ENCODE measurements at regions not wholly inside any gene's neighbourhood (a gene's known extent, or its start where the extent isn't known, plus 50 kb on each side); places are given as distances from the start of the nearest gene placed in this dataset.
"Not testable (repeated sequence)": the region's sequence is repeated elsewhere in the genome, so short reads cannot be mapped to it uniquely, and the experiment has no call there.

DNA sequence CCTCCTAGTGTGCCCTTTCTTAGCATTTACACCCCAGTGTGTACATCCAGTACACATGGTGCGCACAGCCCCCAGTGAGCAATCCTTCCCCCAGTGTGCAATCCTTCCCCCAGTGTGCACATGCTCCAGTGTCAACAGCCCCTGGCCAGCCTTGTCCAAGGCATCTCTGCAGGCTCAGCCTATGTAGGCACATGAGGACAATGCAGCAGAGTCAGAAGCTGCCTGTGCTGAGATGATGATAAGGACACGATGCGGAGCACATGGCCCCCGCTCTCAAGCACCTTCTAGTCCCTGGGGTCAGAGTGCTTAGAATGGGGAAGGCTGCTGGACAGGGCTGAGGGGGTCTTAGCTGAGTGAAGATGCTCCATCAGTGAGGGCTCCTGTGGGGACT, 69.8 kb downstream of the GADD45G start:
- no peak for DNase-seq

DNA sequence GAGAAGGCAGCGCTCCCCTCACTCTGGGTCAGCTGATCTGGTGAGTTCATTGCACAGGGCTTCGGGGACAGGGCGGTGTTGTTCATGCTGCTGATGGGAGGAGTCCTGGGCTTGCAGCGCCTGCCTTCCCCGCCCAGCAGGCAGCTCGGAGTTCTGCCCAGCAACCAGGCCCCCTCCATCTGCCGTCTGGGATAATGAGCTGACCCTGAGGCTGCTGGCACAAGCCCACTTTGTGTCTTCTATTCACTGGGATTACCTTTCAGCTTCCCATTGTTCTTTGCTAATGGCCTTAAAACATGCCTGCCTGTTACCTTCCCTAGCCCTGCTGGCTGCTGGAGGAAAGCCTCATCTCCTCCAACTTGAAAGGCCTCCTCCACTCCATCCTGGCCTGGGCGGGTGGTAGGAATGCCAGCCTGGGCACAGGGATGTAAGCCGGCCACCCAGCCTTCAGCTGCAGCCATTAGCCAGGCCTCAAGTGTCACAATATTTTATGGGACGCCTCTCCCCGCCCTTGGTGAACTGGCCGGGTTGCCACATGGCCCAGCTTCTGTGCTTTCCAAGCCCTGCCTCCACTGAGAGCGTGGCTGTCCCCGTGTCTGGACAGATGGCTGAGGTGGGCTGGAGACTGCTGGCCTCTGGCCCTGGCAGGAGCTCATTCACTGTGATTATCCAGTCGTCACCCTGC, 70.4 kb downstream of the GADD45G start:
- DNase-seq: no peak

DNA sequence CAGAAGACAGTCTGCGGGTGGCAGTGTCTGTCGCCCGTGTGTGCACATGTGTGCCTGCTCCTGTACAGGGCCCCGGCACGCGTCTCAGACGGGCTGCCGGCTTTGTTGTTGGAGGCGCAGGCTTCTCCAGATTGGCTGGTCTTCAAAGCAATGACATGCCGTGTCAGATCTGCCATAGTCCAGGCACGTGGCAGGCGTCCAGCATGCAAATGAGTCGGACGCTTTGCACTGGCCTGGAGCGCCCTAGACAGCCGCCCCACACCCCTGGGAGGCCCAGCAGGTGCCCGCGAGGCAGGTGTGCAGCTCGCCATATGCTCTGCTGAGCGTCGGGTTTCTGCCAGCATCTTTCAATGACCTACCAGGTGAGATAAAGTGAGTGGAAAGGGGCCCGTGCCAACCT, 71.5 kb downstream of the GADD45G start:
- no peak for DNase-seq

DNA sequence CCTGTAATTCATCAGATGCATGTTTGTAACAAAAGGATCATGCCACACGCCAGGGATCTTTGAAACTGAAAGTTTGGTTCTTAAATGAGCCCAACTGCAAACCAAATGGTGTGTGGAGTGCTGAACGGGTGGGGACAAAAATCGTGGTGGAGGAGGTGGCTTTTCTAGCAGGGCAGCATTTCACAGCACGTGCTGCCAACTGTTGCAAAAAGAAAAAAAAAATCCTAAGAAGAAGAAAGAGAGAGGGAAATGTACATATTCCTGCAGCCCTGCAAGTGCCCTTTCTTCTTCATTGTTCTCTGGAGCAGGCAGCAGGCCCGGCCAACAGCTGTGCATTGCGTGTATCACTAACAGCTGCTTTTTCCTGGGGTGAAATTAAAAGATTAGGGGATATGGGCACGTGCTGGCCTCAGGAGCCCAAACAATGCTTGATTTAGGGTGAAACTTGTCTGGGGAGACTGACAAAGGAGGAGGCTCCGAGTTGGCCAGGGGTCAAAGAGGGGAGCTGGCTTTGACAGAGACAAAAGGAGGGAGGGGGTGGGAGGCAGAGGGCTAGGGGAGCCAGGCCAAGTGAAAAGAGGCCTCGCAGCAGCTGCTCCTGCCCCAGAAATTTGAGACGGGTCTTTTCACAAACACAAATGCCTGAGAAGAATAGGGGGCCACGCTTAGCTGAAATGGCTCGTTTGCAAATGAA, 73.0 kb downstream of the GADD45G start:
- DNase-seq: no peak

DNA sequence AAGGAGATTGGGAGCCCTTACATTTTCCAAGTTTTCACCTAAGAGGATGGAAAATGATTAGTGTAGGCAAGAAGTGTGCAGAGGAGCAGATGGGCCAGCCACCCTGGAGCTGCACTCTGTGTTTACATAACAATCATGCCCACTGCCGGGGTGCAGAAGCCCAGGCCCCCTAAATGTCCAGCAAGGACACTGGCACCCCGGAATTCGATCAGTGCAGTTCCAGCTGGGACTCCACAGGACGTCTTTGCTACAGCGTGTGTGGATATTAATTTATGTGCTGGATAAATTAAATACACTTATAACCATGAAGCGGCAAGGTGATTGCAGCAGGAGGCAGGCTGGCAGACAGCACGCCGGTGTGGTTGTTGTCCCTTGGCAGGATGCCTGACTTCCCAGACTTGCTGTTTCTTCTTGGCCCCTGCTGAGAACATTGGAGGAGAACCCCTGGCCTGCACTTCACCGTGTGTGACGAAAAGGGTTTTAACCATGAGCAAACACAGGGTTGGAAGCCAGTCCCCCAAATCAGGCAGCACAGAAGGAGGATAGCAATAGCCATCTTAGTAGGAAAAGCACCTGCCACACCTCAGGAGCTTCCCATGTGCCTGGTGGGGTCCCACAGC, 73.7 kb downstream of the GADD45G start:
- DNase-seq: no peak

DNA sequence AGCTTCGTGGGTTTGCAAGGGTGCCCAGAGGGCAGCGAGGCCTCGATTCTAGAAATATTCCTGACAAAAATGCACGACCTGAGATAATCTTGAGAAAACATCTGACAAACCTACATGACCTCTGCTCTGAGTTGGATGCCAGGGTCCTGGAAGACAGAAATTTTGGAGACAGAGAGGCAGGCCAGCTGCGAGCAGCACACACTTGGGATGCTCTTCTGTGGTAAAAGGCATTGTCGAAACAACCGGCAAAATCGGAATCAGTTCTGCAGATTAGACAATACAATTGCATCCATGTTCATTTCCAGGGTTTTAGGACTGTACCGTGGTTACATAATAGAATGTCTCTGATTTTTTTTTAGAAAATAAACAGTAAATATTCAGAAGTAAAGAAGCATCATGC, 74.2 kb downstream of the GADD45G start:
- no peak for DNase-seq

DNA sequence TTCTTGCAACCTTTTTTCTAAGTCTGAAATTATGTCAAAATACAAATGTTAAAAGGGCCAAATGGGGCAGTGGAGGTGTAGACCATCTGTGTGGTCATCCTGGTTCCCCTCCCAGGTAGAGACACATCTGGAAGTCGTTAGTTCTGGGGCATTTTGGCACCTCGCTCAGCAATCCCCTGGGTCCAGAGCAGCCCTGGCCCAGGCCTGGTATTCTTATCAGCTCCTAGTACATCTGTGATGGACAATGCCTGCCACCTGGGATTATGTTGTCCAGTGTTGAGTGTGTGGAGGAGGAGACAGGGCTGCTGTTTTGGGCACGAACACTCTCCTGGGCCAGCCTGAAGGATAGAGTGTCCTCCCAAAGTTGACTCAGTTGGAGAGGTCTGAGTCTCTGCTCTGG, 74.8 kb downstream of the GADD45G start:
- no peak for DNase-seq

DNA sequence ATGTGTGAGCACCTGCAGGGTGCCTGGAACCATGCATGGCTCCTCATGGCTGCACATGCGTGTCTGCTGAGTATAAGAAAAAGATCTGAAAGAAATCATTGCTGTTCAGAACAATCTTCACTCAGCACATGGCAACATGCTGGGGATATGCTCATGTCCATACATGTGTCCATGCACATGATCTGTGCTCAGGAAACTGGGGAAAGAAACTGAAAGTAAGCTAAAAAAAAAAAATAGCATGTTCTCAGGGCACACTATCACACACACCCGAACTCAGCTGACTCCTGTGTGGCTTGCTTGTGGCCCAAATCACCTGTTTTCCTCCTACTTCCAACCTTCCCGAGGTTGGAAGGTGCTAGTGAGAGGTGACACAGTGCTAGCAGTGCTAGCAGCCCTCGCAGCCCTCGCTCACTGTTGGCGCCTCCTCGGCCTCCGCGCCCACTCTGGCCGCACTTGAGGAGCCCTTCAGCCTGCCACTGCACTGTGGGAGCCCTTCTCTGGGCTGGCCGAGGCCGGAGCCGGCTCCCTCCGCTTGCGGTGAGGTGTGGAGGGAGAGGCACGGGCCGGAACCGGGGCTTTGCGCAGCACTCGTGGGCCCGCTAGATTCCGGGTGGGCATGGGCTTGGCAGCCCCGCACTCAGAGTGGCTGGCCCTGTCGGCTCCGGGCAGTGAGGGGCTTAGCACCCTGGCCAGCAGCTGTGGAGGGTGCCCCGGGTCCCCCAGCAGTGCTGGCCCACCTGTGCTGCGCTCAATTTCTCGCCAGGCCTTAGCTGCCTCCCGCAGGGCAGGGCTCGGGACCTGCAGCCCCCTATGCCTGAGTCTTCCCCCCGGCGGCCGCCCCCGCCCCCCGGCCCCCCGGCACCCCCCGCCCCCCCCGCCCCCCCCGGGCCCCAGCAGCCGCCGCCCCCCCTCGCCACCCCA, 76.0 kb downstream of the GADD45G start:
- no peak for DNase-seq

DNA sequence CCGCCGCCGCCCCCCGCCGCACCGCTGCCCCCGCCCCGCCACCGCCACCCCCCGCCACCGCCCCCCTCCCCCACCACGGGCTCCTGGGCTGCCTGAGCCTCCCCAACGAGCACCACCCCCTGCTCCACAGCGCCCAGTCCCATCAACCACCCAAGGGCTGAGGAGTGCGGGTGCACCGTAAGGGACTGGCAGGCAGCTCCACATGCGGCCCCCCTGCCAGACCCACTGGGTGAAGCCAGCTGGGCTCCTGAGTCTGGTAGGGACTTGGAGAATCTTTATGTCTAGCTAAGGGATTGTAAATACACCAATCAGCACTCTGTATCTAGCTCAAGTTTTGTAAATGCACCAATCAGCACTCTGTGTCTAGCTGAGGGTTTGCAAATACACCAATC, 76.7 kb downstream of the GADD45G start:
- DNase-seq: not testable (repeated sequence)

DNA sequence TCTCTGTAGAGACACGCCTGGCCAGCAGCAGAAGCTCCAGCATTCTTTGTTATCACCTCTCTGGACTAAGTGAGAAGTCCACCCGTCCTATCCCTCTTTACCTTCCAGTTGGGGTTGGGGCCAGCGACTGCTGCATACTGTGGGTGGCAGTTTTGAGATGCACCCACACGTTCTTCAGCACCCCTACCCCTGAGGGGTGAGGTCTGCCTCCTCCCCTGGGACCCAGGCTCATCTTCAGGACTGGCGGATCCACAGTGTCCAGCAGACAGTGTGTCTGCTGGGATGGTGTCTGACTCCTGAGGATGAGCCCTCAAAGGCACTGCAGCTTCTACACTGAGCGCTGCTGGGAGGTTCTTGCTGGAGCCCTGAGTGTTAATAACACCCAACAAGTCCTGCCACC, 78.8 kb downstream of the GADD45G start:
- no peak for DNase-seq

DNA sequence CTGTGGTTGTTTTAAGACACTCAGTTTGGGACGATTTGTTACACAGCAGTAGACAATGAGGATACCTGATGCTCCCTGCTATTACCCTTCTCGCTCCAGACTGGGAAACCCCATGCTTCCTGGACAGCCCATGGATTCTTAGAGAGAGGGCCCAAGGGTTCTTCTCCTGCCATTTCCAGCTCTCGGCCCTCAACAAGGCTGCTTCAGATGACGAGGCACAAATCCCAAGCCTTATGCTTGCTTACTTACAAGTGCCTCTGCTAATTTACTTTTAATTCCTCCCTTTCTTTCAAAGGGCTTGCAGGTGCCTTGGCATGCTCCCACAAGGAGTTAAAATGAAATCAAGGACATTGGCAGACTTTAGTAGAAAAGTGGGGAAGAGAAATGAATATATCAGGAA, 79.4 kb downstream of the GADD45G start:
- DNase-seq: no peak

DNA sequence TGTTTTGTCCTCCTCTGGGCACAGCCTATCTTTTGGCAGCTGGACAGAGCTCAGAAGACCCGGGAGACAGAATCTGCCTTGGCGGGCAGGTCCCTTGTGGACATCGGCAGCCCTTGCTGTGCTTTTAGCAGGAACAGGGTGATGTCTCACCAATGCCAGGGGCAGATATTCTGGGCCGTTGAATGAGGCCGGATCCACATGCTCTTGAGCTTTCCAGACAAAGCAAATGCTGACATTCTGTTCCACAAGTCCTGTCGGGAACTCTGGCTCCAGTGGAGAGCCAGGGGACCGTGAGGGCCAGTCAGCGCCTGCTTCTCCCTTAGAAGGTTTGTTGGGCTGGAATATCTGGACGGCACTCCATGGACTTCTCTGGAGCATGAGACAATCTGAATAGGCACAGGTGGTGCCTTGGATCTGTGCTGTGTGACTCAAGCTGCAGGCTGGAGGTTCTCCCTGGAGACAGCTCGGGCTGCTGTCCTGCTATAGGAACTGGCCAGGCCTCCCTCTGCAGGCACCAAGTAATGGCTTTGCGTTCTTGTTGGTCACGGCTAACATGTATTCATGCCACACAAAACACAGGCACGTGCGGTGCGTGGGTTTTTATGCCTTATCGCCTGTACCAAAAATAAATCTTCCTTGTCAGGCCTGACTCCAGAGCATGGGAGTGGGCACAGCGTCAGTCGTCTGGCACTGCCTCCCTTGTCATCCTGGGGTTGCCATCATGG, 80.3 kb downstream of the GADD45G start:
- no peak for DNase-seq

DNA sequence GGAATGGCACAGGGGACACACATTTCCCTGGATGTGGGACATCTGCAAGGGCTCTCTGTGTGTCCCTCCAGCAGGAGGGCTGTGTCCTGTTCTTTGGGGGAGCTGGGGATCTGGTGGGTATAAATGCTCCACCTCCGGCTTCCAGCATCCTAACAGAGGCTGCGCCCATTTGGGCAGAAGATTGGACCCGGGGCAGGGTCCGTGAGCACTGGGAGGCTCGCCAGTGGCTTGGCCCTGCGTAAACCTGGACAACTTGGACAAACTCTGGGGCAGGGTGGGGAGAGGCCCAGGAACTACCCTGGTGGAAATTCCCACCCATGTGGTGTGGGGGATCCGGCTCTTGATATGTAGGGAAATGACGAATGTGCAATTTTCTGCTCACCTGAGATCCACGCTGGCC, 80.9 kb downstream of the GADD45G start:
- no peak for DNase-seq

DNA sequence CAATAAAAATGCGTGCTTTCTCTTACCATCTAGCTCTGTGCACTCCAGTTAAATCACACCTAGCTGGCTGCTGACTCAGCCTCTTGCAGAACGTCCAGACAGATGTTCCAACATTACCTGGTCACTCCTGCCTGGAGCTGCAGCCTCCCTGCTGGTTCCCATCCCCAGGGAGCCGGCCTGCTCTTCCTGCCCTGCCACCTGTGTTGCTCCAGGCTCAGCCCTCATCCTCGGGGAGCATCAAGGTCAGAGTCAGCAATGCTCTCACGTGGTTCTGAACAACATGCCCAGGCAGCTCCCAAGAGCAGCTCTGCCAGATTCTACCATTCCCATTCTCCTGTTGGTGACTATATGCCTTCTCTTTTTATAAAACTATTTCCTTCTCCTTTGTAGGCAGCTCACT, 81.3 kb downstream of the GADD45G start:
- no peak for DNase-seq

DNA sequence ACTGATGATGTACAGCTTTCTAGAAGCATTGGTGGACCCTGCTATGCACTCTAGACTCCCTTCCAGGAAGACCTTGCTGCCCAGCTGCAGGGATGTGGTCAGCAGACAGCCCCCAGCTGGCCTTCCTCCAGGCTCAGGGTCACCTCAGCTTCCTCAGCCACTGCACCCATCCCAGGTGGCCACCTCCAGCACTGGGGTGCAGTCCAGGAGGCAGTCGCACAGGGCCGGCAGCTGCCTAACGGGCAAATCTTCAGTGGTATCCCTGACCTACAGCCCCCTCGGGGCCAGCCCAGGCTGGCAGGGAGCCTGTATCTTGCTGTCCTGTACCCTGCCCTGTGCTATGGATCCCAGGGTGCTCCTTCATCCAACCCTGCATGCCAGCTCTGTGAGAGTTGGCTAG, 81.8 kb downstream of the GADD45G start:
- no peak for DNase-seq

DNA sequence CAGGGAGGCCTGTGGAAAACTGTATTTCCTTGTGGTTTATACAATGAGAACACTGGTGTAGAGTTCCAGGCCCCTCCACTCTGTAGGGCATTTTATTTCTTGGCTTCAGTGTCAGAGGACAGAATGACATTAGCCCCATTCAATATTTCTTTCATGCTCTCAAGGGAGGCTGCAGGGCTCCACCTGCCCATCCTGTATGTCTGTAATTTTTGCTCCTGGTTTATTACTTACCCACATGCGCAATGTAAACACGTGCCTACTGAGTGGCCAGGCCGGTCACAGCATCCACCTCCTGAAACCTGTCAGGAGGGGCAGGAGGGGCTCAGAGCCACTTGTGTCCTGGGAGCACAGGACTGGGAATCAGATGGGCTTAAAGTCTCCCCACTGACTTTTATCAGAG, 82.4 kb downstream of the GADD45G start:
- DNase-seq: no peak

DNA sequence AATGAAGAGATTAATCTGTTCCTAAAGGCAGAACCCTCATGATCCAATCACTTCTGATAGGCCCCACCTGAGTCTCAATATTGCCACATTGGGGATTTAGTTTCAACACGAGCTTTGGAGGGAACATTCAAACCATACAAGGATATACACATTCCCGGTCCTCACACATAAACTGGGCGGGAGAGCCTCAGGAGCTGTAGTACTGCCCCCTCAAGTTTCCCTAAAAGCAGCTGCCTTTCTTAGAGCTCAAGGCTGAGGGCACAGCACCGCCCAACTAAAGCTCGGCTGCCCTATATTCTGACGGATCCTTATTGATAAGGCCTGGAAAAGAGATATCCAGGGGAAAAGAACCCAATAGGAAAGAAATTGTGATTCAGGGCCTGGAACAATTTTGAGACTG, 83.0 kb downstream of the GADD45G start:
- no peak for DNase-seq

DNA sequence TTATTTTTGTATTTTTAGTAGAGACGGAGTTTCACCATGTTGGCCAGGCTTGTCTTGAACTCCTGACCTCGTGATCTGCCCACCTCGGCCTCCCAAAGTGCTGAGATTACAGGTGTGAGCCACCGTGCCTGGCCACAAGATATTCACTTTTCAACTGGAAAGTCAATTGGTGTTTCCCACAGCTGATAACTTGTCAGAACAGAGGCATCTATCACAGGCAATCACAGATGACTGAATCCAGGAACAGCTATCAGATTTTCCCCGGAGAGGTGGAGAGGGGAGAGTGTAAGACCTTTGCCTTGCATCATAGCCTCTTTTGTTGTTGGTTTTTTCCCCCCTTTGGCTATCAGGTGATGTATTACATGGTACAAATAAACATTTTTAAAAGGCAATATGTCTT, 84.5 kb downstream of the GADD45G start:
- DNase-seq: not testable (repeated sequence)

DNA sequence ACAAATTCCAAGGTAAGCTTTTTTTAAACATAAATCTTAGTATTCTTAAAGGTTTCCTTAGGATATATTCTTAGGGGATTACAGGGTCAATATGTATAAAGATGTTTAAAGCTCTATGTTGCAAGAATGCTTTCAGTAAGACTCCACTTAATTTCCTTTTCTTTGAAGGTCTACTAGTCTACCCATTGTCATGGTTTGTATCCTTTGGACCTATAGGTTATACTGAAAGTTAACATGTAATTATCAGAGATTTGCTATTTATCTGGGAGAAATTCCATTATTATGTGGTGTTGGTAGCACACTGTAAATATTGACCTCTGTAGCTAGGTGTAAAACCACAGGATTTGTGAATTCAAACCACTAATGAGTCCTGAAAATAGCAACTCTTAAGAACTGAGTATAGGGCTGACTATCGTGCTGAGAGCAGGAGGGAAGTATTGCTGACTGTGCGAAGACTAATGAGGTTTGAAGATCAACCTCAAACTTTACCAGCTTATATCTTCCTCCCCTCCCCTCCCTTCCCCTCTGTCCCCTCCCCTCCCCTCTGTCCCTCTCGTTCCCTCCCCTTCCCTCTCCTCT, 85.6 kb downstream of the GADD45G start:
- no peak for DNase-seq

DNA sequence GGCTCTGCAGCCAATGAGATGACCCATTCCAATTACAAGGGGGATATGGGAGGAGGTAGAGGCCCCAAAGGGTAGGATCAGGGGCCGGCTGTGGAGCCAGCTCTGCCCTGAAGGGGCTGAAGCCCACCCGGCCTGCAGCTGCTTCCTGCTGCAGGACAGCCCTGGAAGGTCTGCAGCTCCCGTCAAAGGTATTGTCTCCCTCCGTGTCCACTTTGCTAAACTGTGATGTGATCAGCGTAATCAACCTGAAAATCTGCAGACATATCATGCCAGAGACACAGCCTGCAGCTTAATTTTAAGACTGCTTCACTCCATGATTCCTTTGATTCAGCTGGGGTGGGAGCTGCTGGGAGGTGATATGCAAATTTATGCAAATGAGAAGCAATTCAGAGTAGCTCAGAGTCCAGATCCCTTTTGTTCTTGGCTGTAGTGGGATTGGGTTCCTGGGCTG, 90.7 kb downstream of the GADD45G start:
- DNase-seq: no peak

DNA sequence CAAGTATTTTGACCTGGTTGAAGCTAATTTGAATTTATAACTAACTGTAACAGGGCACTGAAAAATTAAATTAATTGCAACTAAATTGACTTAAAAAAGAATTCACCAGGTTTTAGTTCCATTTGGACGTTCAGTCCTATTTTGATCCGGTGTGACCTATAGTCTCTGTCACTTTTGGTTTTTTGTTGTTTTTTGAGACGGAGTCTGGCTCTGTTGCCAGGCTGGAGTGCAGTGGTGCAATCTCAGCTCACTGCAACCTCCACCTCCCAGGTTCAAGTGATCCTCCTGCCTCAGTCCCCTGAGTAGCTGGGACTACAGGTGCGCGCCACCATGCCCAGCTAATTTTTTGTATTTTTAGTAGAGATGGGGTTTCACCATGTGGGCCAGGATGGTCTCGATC, 91.2 kb downstream of the GADD45G start:
- not testable (repeated sequence) for DNase-seq

DNA sequence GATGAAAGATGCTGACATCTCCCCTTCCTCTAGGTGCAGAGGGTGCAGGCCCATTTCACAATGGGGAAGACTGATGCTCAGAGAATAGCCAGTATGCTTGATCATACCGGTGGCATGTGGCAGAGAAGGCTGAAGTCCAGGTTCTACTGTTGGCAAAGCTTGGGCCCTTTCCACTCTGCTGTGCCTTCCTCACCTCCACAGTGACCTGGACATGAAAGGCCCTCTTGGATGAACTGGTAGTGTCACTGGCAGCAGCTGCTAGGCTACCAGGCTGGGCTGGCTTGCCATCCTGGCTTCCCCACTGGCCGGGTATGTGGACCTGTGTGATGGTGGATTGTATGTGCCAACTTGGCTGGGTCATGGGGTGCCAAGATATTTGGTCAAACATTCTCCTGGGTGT, 92.0 kb downstream of the GADD45G start:
- no peak for DNase-seq
